Left lung (tissue), 4 donors: ENCODE measurements at regions not wholly inside any gene's neighbourhood (a gene's known extent, or its start where the extent isn't known, plus 50 kb on each side); places are given as distances from the start of the nearest gene placed in this dataset.
"Not testable (repeated sequence)": the region's sequence is repeated elsewhere in the genome, so short reads cannot be mapped to it uniquely, and the experiment has no call there.

ENCODE experiments used
- ATAC-seq: fragments of 200-7000 bp; cut with Tn5 transposase; one replicate; pipeline ENCODE4 v1.9.1; 2020; ENCODE audit warnings: moderate library complexity
- DNase-seq, 4 donors: peaks; one replicate each; pipeline ENCODE4 v3.0.0-alpha.2; 2013 to 2020
- H3K27ac ChIP-seq, 2 donors: fragments of 200-600 bp; sonication (generic) in 1 of 2; one replicate each; pipeline versions ENCODE4 v1.5.0 to v1.8.0; 2020 to 2021
- H3K27me3 ChIP-seq, 2 donors: fragments of 200-600 bp; sonication (generic) in 1 of 2; one replicate each; pipeline versions ENCODE4 v1.5.0 to v1.8.0; 2020 to 2021
- H3K36me3 ChIP-seq, 2 donors: fragments of 200-600 bp; sonication (generic) in 1 of 2; one replicate each; pipeline versions ENCODE4 v1.5.0 to v1.8.0; 2020 to 2021
- H3K4me1 ChIP-seq, 2 donors: fragments of 200-600 bp; one replicate each; pipeline ENCODE4 v1.8.0; 2021
- H3K4me3 ChIP-seq, 2 donors: fragments of 200-600 bp; sonication (generic) in 1 of 2; one replicate each; pipeline versions ENCODE4 v1.5.0 to v1.8.0; 2020 to 2021; ENCODE audit warnings: mild to moderate bottlenecking in 1 of 2
- H3K9me3 ChIP-seq, 2 donors: fragments of 200-600 bp; sonication (generic) in 1 of 2; one replicate each; pipeline versions ENCODE4 v1.5.0 to v1.8.0; 2020 to 2021
- intact Hi-C, 2 donors: fragments of 100-400 bp; cut with DNase I; formaldehyde crosslinking; loops; one replicate each; pipeline versions ENCODE4 v1.11.2 to v1.14.2; 2022
- donor health status: DM: no; HTN: yes; CAD: no.
- donor health status: DM: no; HTN: no; CAD: no.

DNA sequence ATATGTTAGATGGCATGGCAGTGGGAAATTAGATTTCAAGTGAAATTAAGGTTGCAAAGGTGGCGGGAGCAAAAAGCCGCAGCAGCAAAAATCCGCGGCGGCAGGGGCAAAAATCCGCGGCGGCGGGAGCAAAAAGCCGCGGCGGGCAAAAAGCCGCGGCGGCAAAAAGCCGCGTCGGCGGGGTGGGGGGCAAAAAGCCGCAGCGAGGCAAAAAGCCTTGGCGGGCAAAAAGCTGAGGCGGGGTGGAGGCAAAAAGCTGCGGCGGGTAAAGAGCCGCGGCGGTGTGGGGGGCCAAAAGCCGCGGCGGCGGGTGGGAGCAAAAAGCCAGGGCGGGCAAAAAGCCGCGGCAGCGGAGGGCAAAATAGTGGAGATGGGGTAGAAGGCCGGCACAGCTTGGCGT is 197.6 kb downstream of the TP53TG3 start:
- H3K4me3 ChIP-seq, H3K27me3 ChIP-seq, H3K9me3 ChIP-seq, H3K36me3 ChIP-seq, DNase-seq, H3K27ac ChIP-seq, intact Hi-C loops, H3K4me1 ChIP-seq, ATAC-seq: not testable (repeated sequence)

DNA sequence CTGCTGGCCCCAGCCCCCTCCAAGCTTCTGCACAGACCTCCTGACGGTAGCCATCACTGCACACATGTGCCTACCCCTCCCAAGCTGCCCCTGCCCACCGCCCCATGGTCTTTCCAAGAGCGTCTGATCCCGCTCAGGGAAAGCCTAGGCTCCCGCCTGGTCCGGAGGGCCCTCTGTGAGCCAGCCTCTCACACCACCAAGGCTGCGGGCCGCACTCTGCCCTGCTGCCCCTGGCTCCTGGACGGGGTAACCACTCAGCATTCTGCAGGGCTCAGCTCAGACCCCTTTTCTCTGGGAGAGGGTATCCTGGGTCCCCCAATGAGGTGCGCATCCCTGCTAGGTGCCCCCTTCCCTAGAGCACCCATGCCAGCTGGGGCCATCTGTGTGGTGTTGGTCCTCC is 198.4 kb downstream of the TP53TG3 start:
- H3K4me1 ChIP-seq, H3K27me3 ChIP-seq, ATAC-seq, DNase-seq, H3K36me3 ChIP-seq, H3K4me3 ChIP-seq, H3K9me3 ChIP-seq, H3K27ac ChIP-seq, intact Hi-C loops: not testable (repeated sequence)

DNA sequence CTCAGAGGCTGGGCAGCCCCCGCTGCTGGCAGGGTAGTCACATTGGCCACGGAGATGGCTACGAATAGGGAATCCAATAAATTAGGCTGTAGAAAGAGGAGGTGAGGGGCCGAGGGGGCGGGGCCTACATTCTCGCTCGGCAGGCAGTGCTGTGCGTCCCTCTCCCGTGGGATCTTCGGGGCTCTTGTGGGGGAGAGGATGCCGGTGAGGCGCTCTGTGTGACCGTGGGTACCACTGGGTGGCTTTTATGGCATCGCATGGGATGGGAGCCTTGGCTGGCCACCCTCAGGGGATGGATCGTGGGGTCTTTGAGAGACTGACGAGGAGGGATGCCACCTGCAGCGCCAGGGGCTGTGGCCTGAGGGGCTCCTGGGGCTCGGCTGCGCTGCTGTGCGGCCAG is 201.6 kb downstream of the TP53TG3 start:
- H3K4me3 ChIP-seq, H3K9me3 ChIP-seq, H3K27me3 ChIP-seq, H3K4me1 ChIP-seq, ATAC-seq, H3K36me3 ChIP-seq, intact Hi-C loops, H3K27ac ChIP-seq: not testable (repeated sequence)
- DNase-seq: peak in 1 of 4 donors; percentile 37

DNA sequence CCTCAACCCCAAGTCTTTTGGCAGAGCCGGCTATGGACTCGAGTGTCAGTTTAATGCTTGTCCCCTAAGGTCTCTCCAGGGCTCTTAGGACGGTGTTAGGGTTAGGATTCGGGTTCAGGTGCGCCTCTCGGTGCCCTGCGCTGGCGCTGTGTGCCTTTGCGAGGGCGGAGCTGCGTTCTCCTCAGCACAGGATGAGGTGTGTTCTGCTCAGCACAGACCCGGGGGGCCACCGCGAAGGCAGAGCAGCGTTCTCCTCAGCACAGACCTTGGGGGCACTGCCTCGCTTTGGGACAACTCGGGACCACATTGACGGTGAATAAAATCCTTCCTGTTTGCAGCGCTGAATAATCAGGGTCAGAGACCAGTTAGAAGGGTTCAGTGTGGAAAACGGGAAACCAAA is 208.6 kb downstream of the TP53TG3D start:
- H3K4me3 ChIP-seq, intact Hi-C loops: not testable (repeated sequence)

DNA sequence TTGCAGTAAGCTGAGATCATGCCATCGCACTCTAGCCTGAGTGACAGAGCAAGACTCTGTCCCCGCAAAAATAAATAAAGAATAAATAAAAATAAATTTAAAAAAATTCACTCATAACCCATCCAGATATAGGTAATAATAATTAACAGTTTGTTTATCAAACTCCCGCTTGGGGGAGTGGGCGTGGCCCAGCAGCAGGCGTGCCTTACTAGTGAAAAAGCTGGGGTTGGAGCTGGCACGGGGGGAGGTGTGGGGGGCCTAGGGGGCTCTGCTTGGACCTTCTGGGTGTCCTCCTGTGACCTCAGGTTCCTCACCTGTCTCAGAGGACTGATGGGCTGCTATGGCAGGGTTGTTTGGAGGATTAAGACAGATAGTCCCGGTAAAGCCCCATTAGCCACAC is 207.9 kb downstream of the TP53TG3D start:
- H3K9me3 ChIP-seq, H3K27me3 ChIP-seq, H3K4me3 ChIP-seq, H3K27ac ChIP-seq, ATAC-seq, intact Hi-C loops, H3K4me1 ChIP-seq, H3K36me3 ChIP-seq: not testable (repeated sequence)
- DNase-seq: peak in 1 of 4 donors; percentile 78

More for the DNA sequence above, 208.6 kb downstream of the TP53TG3D start:
- ATAC-seq, H3K27me3 ChIP-seq, H3K4me1 ChIP-seq, H3K36me3 ChIP-seq, H3K27ac ChIP-seq, H3K9me3 ChIP-seq: not testable (repeated sequence)
- DNase-seq: peak in 1 of 4 donors; percentile 76
